Left ventricle myocardium superior (tissue), 1 donor: ENCODE measurements at regions not wholly inside any gene's neighbourhood (a gene's known extent, or its start where the extent isn't known, plus 50 kb on each side); places are given as distances from the start of the nearest gene placed in this dataset.

ENCODE experiments used
- ATAC-seq: fragments of 200-7000 bp; cut with Tn5 transposase; one replicate; pipeline ENCODE4 v1.9.1; 2020; ENCODE audit warnings: mild to moderate bottlenecking, moderate library complexity
- DNase-seq: peaks from one replicate; pipeline ENCODE4 v3.0.0-alpha.2; 2020
- intact Hi-C: fragments of 100-400 bp; cut with micrococcal nuclease; formaldehyde crosslinking; loops from one replicate; pipeline ENCODE4 v1.11.0; 2022
- donor health status: DM: no; HTN: yes; CAD: no; lungs with severe emphysema.

- intact Hi-C loops: no loop called here
- DNase-seq (no peak), ATAC-seq (no peak)
These were observed 874.1 kb downstream of the GRM8 start for GRCh38 chr7:126378642-126379041.

GRCh38 chr7:126370038-126370668, 882.6 kb downstream of the GRM8 start:
- no peak for DNase-seq
- ATAC-seq: peak; percentile 41
- intact Hi-C loops: no loop called here

GRCh38 chr7:126362746-126363145, 890.0 kb downstream of the GRM8 start:
- intact Hi-C loops: no loop called here
- ATAC-seq (no peak), DNase-seq (no peak)

- intact Hi-C loops: no loop called here
- no peak for ATAC-seq
- no peak for DNase-seq
These were observed 891.6 kb downstream of the GRM8 start for GRCh38 chr7:126361183-126361582.

GRCh38 chr7:126339813-126340212, 912.9 kb downstream of the GRM8 start:
- no peak for DNase-seq
- intact Hi-C loops: no loop called here
- no peak for ATAC-seq

GRCh38 chr7:126305671-126306070, 947.1 kb downstream of the GRM8 start:
- intact Hi-C loops: no loop called here
- no peak for ATAC-seq
- DNase-seq: no peak

GRCh38 chr7:126303926-126304325, 948.8 kb downstream of the GRM8 start:
- DNase-seq (no peak), ATAC-seq (no peak)
- intact Hi-C loops: no loop called here

GRCh38 chr7:126302639-126303038, 950.1 kb downstream of the GRM8 start:
- intact Hi-C loops: no loop called here

GRCh38 chr7:126286317-126286716, 966.4 kb downstream of the GRM8 start:
- DNase-seq: no peak
- ATAC-seq: no peak
- intact Hi-C loops: no loop called here

More at GRCh38 chr7:126302639-126303038, 950.1 kb downstream of the GRM8 start:
- ATAC-seq (no peak), DNase-seq (no peak)

- ATAC-seq: no peak
- DNase-seq: no peak
- intact Hi-C loops: no loop called here
These were observed 1016.5 kb downstream of the GRM8 start for GRCh38 chr7:126236261-126236660.

- no peak for ATAC-seq
- intact Hi-C loops: no loop called here
- DNase-seq: no peak
These were observed 1024.2 kb downstream of the GRM8 start for GRCh38 chr7:126228356-126229061.

GRCh38 chr7:126227643-126228042, 1025.1 kb downstream of the GRM8 start:
- ATAC-seq: no peak
- intact Hi-C loops: no loop called here
- no peak for DNase-seq

GRCh38 chr7:126227055-126227454, 1025.7 kb downstream of the GRM8 start:
- DNase-seq (no peak), ATAC-seq (no peak)
- intact Hi-C loops: no loop called here

GRCh38 chr7:126223729-126224128, 1029.0 kb downstream of the GRM8 start:
- ATAC-seq: no peak
- intact Hi-C loops: no loop called here
- DNase-seq: no peak

- ATAC-seq: no peak
- no peak for DNase-seq
- intact Hi-C loops: no loop called here
These were observed 1030.0 kb downstream of the GRM8 start for GRCh38 chr7:126222782-126223181.

- DNase-seq (no peak), ATAC-seq (no peak)
- intact Hi-C loops: no loop called here
These were observed 1037.0 kb downstream of the GRM8 start for GRCh38 chr7:126215785-126216184.

- no peak for DNase-seq
- no peak for ATAC-seq
- intact Hi-C loops: no loop called here
These were observed 1038.9 kb downstream of the GRM8 start for GRCh38 chr7:126213876-126214275.

GRCh38 chr7:126211875-126212274, 1040.9 kb downstream of the GRM8 start:
- no peak for ATAC-seq
- DNase-seq: no peak
- intact Hi-C loops: no loop called here

- DNase-seq (no peak), ATAC-seq (no peak)
- intact Hi-C loops: no loop called here
These were observed 1042.0 kb downstream of the GRM8 start for GRCh38 chr7:126210707-126211106.

- ATAC-seq (no peak), DNase-seq (no peak)
- intact Hi-C loops: no loop called here
These were observed 1049.6 kb downstream of the GRM8 start for GRCh38 chr7:126203185-126203584.

- intact Hi-C loops: no loop called here
- ATAC-seq: no peak
- no peak for DNase-seq
These were observed 1050.6 kb downstream of the GRM8 start for GRCh38 chr7:126202177-126202576.
